Keratinocyte (primary cell): ENCODE measurements at regions not wholly inside any gene's neighbourhood (a gene's known extent, or its start where the extent isn't known, plus 50 kb on each side); places are given as distances from the start of the nearest gene placed in this dataset.

Experiments used
- DNase-seq: peaks from one replicate; pipeline ENCODE4 v3.0.0-alpha.2; 2011; ENCODE audit warnings: low read depth, missing footprints, low spot score
- FAIRE-seq: peaks from 2 replicates; lab custom pipeline; 2011; peaks lifted over from hg19 to GRCh38; lab: Jason Lieb, UNC
- H2AFZ ChIP-seq: 2 replicates; pipeline ENCODE4 v1.6.0; 2012; ENCODE audit warnings: low read length, control low read depth, inconsistent platforms; ENCODE audit not compliant: control insufficient read depth
- H3K27ac ChIP-seq: 2 replicates; pipeline ENCODE4 v1.5.1; 2011; ENCODE audit warnings: low read length; ENCODE audit not compliant: control insufficient read depth, insufficient read depth
- H3K27me3 ChIP-seq: 3 replicates; pipeline ENCODE4 v1.6.0; 2011; ENCODE audit warnings: low read length; ENCODE audit not compliant: control insufficient read depth, insufficient read depth; ENCODE audit errors: extremely low read depth
- H3K36me3 ChIP-seq, 2 experiments: 2 replicates in 1 of 2; 3 replicates in 1 of 2; pipeline ENCODE4 v1.5.1; 2011; ENCODE audit warnings: low read length in 2 of 2, mild to moderate bottlenecking in 1 of 2; ENCODE audit not compliant: control insufficient read depth in 2 of 2, insufficient read depth in 2 of 2; ENCODE audit errors: extremely low read depth in 1 of 2
- H3K4me1 ChIP-seq: 3 replicates; pipeline ENCODE4 v1.5.1; 2011; ENCODE audit warnings: low read length; ENCODE audit not compliant: control insufficient read depth, insufficient read depth; ENCODE audit errors: extremely low read depth
- H3K4me2 ChIP-seq: 3 replicates; pipeline ENCODE4 v1.6.0; 2011; ENCODE audit warnings: low read depth, low read length; ENCODE audit not compliant: control insufficient read depth, insufficient read depth; ENCODE audit errors: extremely low read depth
- H3K4me3 ChIP-seq, 3 experiments: fragments of 200-600 bp in 1 of 3; sonication (generic) in 1 of 3; 2 replicates in 2 of 3; 3 replicates in 1 of 3; pipeline ENCODE4 v1.5.1; 2011 to 2016; ENCODE audit warnings: low read length in 3 of 3, mild to moderate bottlenecking in 3 of 3, control low read depth in 2 of 3, inconsistent platforms in 1 of 3, low read depth in 1 of 3, mixed read lengths in 1 of 3, mixed run types in 1 of 3, moderate library complexity in 1 of 3; ENCODE audit not compliant: control insufficient read depth in 2 of 3, insufficient read depth in 2 of 3; ENCODE audit errors: extremely low read depth in 1 of 3
- H3K79me2 ChIP-seq: 2 replicates; pipeline ENCODE4 v1.6.0; 2012; ENCODE audit warnings: low read length; ENCODE audit not compliant: control insufficient read depth, insufficient read depth
- H3K9ac ChIP-seq: 3 replicates; pipeline ENCODE4 v1.6.0; 2011; ENCODE audit warnings: low read length; ENCODE audit not compliant: control insufficient read depth, insufficient read depth; ENCODE audit errors: extremely low read depth
- H3K9me1 ChIP-seq: 3 replicates; pipeline ENCODE4 v1.6.0; 2011; ENCODE audit warnings: low read length; ENCODE audit not compliant: control insufficient read depth, insufficient read depth; ENCODE audit errors: extremely low read depth
- H3K9me3 ChIP-seq: 2 replicates; pipeline ENCODE4 v1.5.1; 2012; ENCODE audit warnings: low read depth, low read length; ENCODE audit not compliant: control insufficient read depth
- H4K20me1 ChIP-seq: 3 replicates; pipeline ENCODE4 v1.6.0; 2011; ENCODE audit warnings: low read length; ENCODE audit not compliant: control insufficient read depth, insufficient read depth; ENCODE audit errors: extremely low read depth
- EZH2 ChIP-seq: IDR thresholded peaks from one replicate; pipeline ENCODE4 v1.6.1; 2012; ENCODE audit warnings: inconsistent platforms, mild to moderate bottlenecking, low read length, moderate library complexity
- dilution Hi-C: fragments of 300-500 bp; cut with MboI; formaldehyde crosslinking; loops from one replicate; pipeline ENCODE4 v1.7.0; 2020; ENCODE audit warnings: low sequenced_read_pairs; ENCODE audit not compliant: extremely low pct_ligation_motif_present
- TF ChIP-seq, protein P1 (sequence below), 3 experiments: IDR thresholded peaks in 1 of 3; conservative IDR thresholded peaks in 1 of 3; optimal IDR thresholded peaks in 1 of 3; 2 replicates in 2 of 3; 3 replicates in 1 of 3; pipeline versions ENCODE3 to v1.5.1; 2011; ENCODE audit warnings: low read length in 3 of 3, mild to moderate bottlenecking in 3 of 3, moderate library complexity in 2 of 3, control low read depth in 1 of 3, inconsistent platforms in 1 of 3; ENCODE audit not compliant: insufficient read depth in 2 of 3; ENCODE audit errors: extremely low read depth in 1 of 3

DNA sequence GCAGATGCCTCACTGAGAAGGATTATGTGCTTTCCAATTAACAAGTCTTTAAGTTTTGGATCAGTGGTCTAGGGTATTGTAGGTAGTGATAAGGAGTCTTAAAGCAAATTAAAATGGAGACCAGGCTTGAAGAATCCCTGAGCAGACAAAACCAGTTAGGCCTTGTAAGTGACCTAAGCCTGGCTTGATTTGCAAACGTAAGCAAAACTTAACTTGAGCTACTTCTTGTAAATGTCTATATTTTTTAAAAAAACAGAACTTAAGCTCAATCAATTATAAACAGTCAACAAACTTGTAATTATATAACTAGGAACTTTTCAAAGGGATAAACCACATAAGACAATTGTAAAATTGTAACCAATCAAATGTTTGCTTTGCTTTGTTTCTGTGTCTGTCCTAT is 72.7 kb upstream of the NALF2 start:
- Histone ChIP-seq H3K4me2 (no peak overlapping the region), H3K4me3 (no peak overlapping the region), H3K36me3 (no peaks in the 10 kb centered on the region), H3K27me3 (peaks cover 8% of the 10 kb centered on the region), H4K20me1 (no peaks in the 10 kb centered on the region), H3K9ac (no peak overlapping the region), H2AFZ (no peak overlapping the region), H3K79me2 (no peaks in the 10 kb centered on the region), H3K27ac (no peak overlapping the region), H3K9me3 (no peaks in the 10 kb centered on the region), H3K9me1 (no peaks in the 10 kb centered on the region), H3K4me1 (no peaks in the 10 kb centered on the region)
- no peak for DNase-seq
- TF ChIP-seq EZH2, result no peak
- TF ChIP-seq, protein P1, sequence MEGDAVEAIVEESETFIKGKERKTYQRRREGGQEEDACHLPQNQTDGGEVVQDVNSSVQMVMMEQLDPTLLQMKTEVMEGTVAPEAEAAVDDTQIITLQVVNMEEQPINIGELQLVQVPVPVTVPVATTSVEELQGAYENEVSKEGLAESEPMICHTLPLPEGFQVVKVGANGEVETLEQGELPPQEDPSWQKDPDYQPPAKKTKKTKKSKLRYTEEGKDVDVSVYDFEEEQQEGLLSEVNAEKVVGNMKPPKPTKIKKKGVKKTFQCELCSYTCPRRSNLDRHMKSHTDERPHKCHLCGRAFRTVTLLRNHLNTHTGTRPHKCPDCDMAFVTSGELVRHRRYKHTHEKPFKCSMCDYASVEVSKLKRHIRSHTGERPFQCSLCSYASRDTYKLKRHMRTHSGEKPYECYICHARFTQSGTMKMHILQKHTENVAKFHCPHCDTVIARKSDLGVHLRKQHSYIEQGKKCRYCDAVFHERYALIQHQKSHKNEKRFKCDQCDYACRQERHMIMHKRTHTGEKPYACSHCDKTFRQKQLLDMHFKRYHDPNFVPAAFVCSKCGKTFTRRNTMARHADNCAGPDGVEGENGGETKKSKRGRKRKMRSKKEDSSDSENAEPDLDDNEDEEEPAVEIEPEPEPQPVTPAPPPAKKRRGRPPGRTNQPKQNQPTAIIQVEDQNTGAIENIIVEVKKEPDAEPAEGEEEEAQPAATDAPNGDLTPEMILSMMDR (optimal IDR thresholded peaks at IDR 0.05 in 1 of 3, IDR thresholded peaks at IDR 0.05 in 1 of 3, conservative IDR thresholded peaks at IDR 0.05 in 1 of 3; ENCODE audit: extremely low read depth in 1 of 3, insufficient read depth in 2 of 3, low read length in 3 of 3), result no peak
- dilution Hi-C loops, result no loop called here
- FAIRE-seq, result no peak

DNA sequence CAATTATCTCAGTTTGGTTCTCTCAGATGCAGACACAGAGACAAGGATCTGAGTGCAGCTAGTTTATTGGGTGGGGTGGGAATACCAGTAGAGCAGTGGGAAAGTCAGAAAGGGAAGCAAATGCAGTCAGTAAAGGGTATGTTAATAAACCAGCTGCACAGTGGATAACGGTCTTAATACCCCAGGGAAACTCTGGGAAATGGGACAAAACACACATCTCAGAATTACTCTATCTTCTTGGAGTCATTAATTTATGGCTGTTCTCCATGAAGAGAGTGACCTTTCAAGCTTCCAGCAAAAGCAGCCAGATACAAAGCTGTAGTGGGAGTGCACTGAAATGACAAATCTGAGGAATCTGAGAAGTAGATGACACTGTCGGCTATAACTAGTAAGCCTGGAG is 73.3 kb upstream of the NALF2 start:
- no peaks in the 10 kb centered on the region for H3K79me2 ChIP-seq
- peaks cover 12% of the 10 kb centered on the region for H3K27me3 ChIP-seq
- H3K9ac ChIP-seq, result no peak overlapping the region
- H3K9me3 ChIP-seq, result no peaks in the 10 kb centered on the region
- no peaks in the 10 kb centered on the region for H4K20me1 ChIP-seq
- H3K4me2 ChIP-seq, result no peak overlapping the region
- no peaks in the 10 kb centered on the region for H3K4me1 ChIP-seq
- no peaks in the 10 kb centered on the region for H3K9me1 ChIP-seq
- H3K4me3 ChIP-seq, result no peak overlapping the region
- no peak overlapping the region for H2AFZ ChIP-seq
- dilution Hi-C loops, result no loop called here
- no peaks in the 10 kb centered on the region for H3K36me3 ChIP-seq
- no peak for DNase-seq
- TF ChIP-seq, protein P1 (optimal IDR thresholded peaks at IDR 0.05 in 1 of 3, IDR thresholded peaks at IDR 0.05 in 1 of 3, conservative IDR thresholded peaks at IDR 0.05 in 1 of 3; ENCODE audit: extremely low read depth in 1 of 3, insufficient read depth in 2 of 3, low read length in 3 of 3), result no peak
- no peak for TF ChIP-seq EZH2
- FAIRE-seq, result no peak
- no peak overlapping the region for H3K27ac ChIP-seq
